ENCODE measurements at regions not wholly inside any gene's neighbourhood (a gene's known extent, or its start where the extent isn't known, plus 50 kb on each side); places are given as distances from the start of the nearest gene placed in this dataset.

DNA sequence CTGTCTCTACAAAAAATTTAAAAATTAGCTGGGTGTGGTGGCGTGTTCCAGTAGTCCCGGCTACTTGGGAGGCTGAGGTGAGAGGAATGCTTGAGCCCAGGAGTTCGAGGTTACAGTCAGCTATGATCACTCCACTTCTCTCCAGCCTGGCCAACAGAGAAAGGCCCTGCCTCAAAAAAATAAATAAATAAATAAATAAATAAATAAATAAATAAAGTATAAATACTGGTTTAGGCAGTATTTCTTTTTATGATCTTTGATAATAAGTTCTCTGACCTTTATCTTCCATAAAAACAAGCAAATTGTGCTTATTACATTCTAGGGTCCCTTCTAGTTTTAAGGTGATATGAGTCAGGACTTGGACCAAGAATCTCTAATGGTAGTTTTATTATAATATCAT lies 320.3 kb downstream of the PCDH19 start:
- H3K79me2 ChIP-seq (ENCODE audit: control insufficient read depth, insufficient read depth, low read length), result no peaks in the 10 kb centered on the region
- no peak overlapping the region for H3K27ac ChIP-seq (ENCODE audit: insufficient read depth, low read depth, low read length)
- DNase-seq (ENCODE audit: low read depth, low spot score) (no peak), FAIRE-seq (no peak)
- H3K9ac ChIP-seq (replicated peaks; ENCODE audit: extremely low read depth, insufficient read depth, low read length), result no peak overlapping the region
- no peaks in the 10 kb centered on the region for H3K27me3 ChIP-seq (ENCODE audit: control insufficient read depth in 2 of 2, insufficient read depth in 2 of 2, low read length in 2 of 2)
- H3K4me3 ChIP-seq (replicated peaks in 1 of 3; ENCODE audit: insufficient read depth in 1 of 3, low read depth in 1 of 3, low read length in 3 of 3), result no peak overlapping the region
- no peaks in the 10 kb centered on the region for H3K36me3 ChIP-seq (ENCODE audit: control insufficient read depth in 2 of 2, extremely low read depth in 1 of 2, insufficient read depth in 2 of 2, low read length in 2 of 2)
- H3K4me2 ChIP-seq (ENCODE audit: insufficient read depth, low read length), result no peak overlapping the region
- intact Hi-C loops (cut with micrococcal nuclease), result no loop called here
- no peaks in the 10 kb centered on the region for H4K20me1 ChIP-seq (replicated peaks; ENCODE audit: control insufficient read depth, extremely low read depth, insufficient read depth, low read length)
- TF ChIP-seq JUN (IDR thresholded peaks at IDR 0.05; ENCODE audit: borderline replicate concordance, insufficient read depth, insufficient read length, low read depth) (no peak), POLR2A (IDR thresholded peaks at IDR 0.05; ENCODE audit: low read depth, low read length) (no peak)
- ChIA-PET CTCF (no interaction called here), POLR2A (no interaction called here)
- no peaks in the 10 kb centered on the region for H3K9me3 ChIP-seq (replicated peaks; ENCODE audit: control insufficient read depth, insufficient read depth, low read length)
- no TSS peak for BruUV-seq (replicated peaks)
- no peak overlapping the region for H2AFZ ChIP-seq (ENCODE audit: low read depth, low read length)
- H3K4me1 ChIP-seq (ENCODE audit: control insufficient read depth, extremely low read depth, insufficient read depth, low read length), result no peaks in the 10 kb centered on the region
- no peaks in the 10 kb centered on the region for H3K9me1 ChIP-seq (replicated peaks; ENCODE audit: control insufficient read depth, extremely low read depth, insufficient read depth, low read length)
- dilution Hi-C loops (cut with MboI; ENCODE audit: extremely low pct_ligation_motif_present, low sequenced_read_pairs), result no loop called here

DNA sequence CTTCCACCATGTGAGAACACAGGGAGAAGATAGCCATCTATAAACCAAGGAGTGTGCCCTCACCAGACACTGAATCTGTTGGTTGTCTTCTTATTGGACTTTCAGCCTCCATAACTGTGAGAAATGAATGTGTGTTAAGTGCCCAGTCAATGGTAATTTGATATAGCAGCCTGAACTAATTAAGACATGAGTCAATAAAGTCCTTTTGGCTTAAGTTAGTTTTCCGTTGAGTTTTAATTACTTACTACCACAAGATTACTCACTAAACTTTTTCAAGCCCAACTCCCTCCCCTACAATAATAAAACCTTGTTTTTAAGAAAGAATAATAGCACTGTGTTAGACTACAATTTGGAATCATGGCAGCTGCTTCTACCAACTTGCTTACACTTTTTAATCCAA lies 324.2 kb downstream of the PCDH19 start:
- TF ChIP-seq POLR2A (IDR thresholded peaks at IDR 0.05; ENCODE audit: low read depth, low read length), result no peak
- TF ChIP-seq POLR2AphosphoS5 (IDR thresholded peaks at IDR 0.05; ENCODE audit: insufficient read depth, low read depth, low read length), result no peak
- TF ChIP-seq, protein P1, sequence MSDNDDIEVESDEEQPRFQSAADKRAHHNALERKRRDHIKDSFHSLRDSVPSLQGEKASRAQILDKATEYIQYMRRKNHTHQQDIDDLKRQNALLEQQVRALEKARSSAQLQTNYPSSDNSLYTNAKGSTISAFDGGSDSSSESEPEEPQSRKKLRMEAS (IDR thresholded peaks at IDR 0.05; ENCODE audit: insufficient read depth, insufficient read length), result no peak
- TF ChIP-seq JUN (IDR thresholded peaks at IDR 0.05; ENCODE audit: borderline replicate concordance, insufficient read depth, insufficient read length, low read depth), result no peak
- no peak for FAIRE-seq
- DNase-seq (ENCODE audit: low read depth, low spot score), result no peak
- H3K9me1 ChIP-seq (replicated peaks; ENCODE audit: control insufficient read depth, extremely low read depth, insufficient read depth, low read length), result no peaks in the 10 kb centered on the region
- no peaks in the 10 kb centered on the region for H3K36me3 ChIP-seq (ENCODE audit: control insufficient read depth in 2 of 2, extremely low read depth in 1 of 2, insufficient read depth in 2 of 2, low read length in 2 of 2)
- ChIA-PET POLR2A (no interaction called here), CTCF (no interaction called here)
- H3K9ac ChIP-seq (replicated peaks; ENCODE audit: extremely low read depth, insufficient read depth, low read length), result no peak overlapping the region
- no peaks in the 10 kb centered on the region for H3K9me3 ChIP-seq (replicated peaks; ENCODE audit: control insufficient read depth, insufficient read depth, low read length)
- H3K27me3 ChIP-seq (ENCODE audit: control insufficient read depth in 2 of 2, insufficient read depth in 2 of 2, low read length in 2 of 2), result no peaks in the 10 kb centered on the region
- intact Hi-C loops (cut with micrococcal nuclease) (no loop called here), dilution Hi-C loops (cut with MboI; ENCODE audit: extremely low pct_ligation_motif_present, low sequenced_read_pairs) (no loop called here)
- H2AFZ ChIP-seq (ENCODE audit: low read depth, low read length), result no peak overlapping the region
- H3K79me2 ChIP-seq (ENCODE audit: control insufficient read depth, insufficient read depth, low read length), result no peaks in the 10 kb centered on the region
- H3K4me2 ChIP-seq (ENCODE audit: insufficient read depth, low read length), result no peak overlapping the region
- H4K20me1 ChIP-seq (replicated peaks; ENCODE audit: control insufficient read depth, extremely low read depth, insufficient read depth, low read length), result no peaks in the 10 kb centered on the region
- H3K4me1 ChIP-seq (ENCODE audit: control insufficient read depth, extremely low read depth, insufficient read depth, low read length), result no peaks in the 10 kb centered on the region
- no peak overlapping the region for H3K4me3 ChIP-seq (replicated peaks in 1 of 3; ENCODE audit: insufficient read depth in 1 of 3, low read depth in 1 of 3, low read length in 3 of 3)
- BruUV-seq (replicated peaks), result no TSS peak
- no peak overlapping the region for H3K27ac ChIP-seq (ENCODE audit: insufficient read depth, low read depth, low read length)
